ENCODE measurements at regions not wholly inside any gene's neighbourhood (a gene's known extent, or its start where the extent isn't known, plus 50 kb on each side); places are given as distances from the start of the nearest gene placed in this dataset.

GRCh38 chr9:15048772-15049171 lies 138.5 kb upstream of the FREM1 start:
- TF ChIP-seq POLR2A (IDR thresholded peaks at IDR 0.05; ENCODE audit: control extremely low read depth in 1 of 2, low read depth in 2 of 2, low read length in 2 of 2): no peak
- no peak for TF ChIP-seq EGR1 (IDR thresholded peaks at IDR 0.05; ENCODE audit: borderline replicate concordance, low read depth, low read length)
- TF ChIP-seq EZH2 (IDR thresholded peaks at IDR 0.05; ENCODE audit: low read depth, low read length, severe bottlenecking): no peak
- TF ChIP-seq CTCF (IDR thresholded peaks at IDR 0.05; ENCODE audit: control extremely low read depth in 1 of 3, insufficient read depth in 1 of 3, low read depth in 1 of 3, low read length in 3 of 3): no peak
- no peak for TF ChIP-seq CEBPB (IDR thresholded peaks at IDR 0.05; ENCODE audit: low read depth, low read length)
- no peak for TF ChIP-seq ATF3 (IDR thresholded peaks at IDR 0.05; ENCODE audit: insufficient read depth, low read depth, low read length)
- TF ChIP-seq TAF1 (IDR thresholded peaks at IDR 0.05; ENCODE audit: low read depth, low read length): no peak
- TF ChIP-seq POLR2AphosphoS5 (IDR thresholded peaks at IDR 0.05; ENCODE audit: low read depth, low read length): no peak
- no peak for TF ChIP-seq EP300 (IDR thresholded peaks at IDR 0.05; ENCODE audit: borderline replicate concordance in 1 of 2, low read depth in 2 of 2, low read length in 2 of 2)
- TF ChIP-seq SRF (IDR thresholded peaks at IDR 0.05; ENCODE audit: low read depth, low read length): no peak
- TF ChIP-seq HDAC6 (IDR thresholded peaks at IDR 0.05; ENCODE audit: low read depth, low read length): no peak
- no peak for TF ChIP-seq GABPA (IDR thresholded peaks at IDR 0.05; ENCODE audit: borderline replicate concordance, insufficient read depth, low read length)
